Loucy (cell line): ENCODE measurements at regions not wholly inside any gene's neighbourhood (a gene's known extent, or its start where the extent isn't known, plus 50 kb on each side); places are given as distances from the start of the nearest gene placed in this dataset.
"Not testable (repeated sequence)": the region's sequence is repeated elsewhere in the genome, so short reads cannot be mapped to it uniquely, and the experiment has no call there.

Experiments used
- H2AFZ ChIP-seq: fragments of 200-600 bp; sonication (generic); 2 replicates; pipeline ENCODE4 v1.6.0; 2016; ENCODE audit warnings: antibody characterized with exemption, mild to moderate bottlenecking, low read length, moderate library complexity
- H3F3A ChIP-seq: fragments of 200-600 bp; 2 replicates; pipeline ENCODE4 v1.6.0; 2016; ENCODE audit warnings: antibody characterized with exemption, low read depth, mild to moderate bottlenecking
- H3K27me3 ChIP-seq: fragments of 200-600 bp; sonication (generic); 2 replicates; pipeline ENCODE4 v1.6.1; 2014; ENCODE audit warnings: low read length, mild to moderate bottlenecking; ENCODE audit not compliant: insufficient read depth, poor library complexity, severe bottlenecking
- H3K36me3 ChIP-seq: fragments of 200-600 bp; sonication (generic); 2 replicates; pipeline ENCODE4 v1.6.1; 2016; ENCODE audit warnings: low read length; ENCODE audit not compliant: insufficient read depth
- H3K4me1 ChIP-seq: fragments of 200-600 bp; sonication (generic); 2 replicates; pipeline ENCODE4 v1.5.1; 2014; ENCODE audit warnings: low read length, mild to moderate bottlenecking; ENCODE audit not compliant: insufficient read depth, poor library complexity, severe bottlenecking
- H3K4me2 ChIP-seq: fragments of 200-600 bp; sonication (generic); 2 replicates; pipeline ENCODE4 v1.6.0; 2014; ENCODE audit warnings: antibody characterized with exemption, low read length, low read depth, mild to moderate bottlenecking; ENCODE audit not compliant: poor library complexity, severe bottlenecking
- H3K4me3 ChIP-seq: fragments of 200-600 bp; sonication (generic); 2 replicates; pipeline ENCODE4 v1.5.1; 2014; ENCODE audit warnings: low read length, mild to moderate bottlenecking, mixed read lengths; ENCODE audit not compliant: poor library complexity, severe bottlenecking
- H3K79me2 ChIP-seq: fragments of 200-600 bp; sonication (generic); 2 replicates; pipeline ENCODE4 v1.6.1; 2014; ENCODE audit warnings: low read length; ENCODE audit not compliant: insufficient read depth
- H3K9ac ChIP-seq: fragments of 200-600 bp; sonication (generic); 2 replicates; pipeline ENCODE4 v1.6.0; 2014; ENCODE audit warnings: mild to moderate bottlenecking, low read depth, low read length, moderate library complexity; ENCODE audit not compliant: poor library complexity, severe bottlenecking
- H3K9me2 ChIP-seq: fragments of 200-600 bp; sonication (generic); replicated peaks from 2 replicates; pipeline ENCODE4 v1.6.1; 2016; ENCODE audit warnings: low read depth, low read length, mixed read lengths
- H3K9me3 ChIP-seq: fragments of 200-600 bp; sonication (generic); 2 replicates; pipeline ENCODE4 v1.6.1; 2014; ENCODE audit warnings: mild to moderate bottlenecking, antibody characterized with exemption, low read length, low read depth; ENCODE audit not compliant: insufficient read depth
- H4K20me1 ChIP-seq: fragments of 200-600 bp; sonication (generic); 2 replicates; pipeline ENCODE4 v1.6.0; 2014; ENCODE audit warnings: antibody characterized with exemption, low read length, mild to moderate bottlenecking; ENCODE audit not compliant: insufficient read depth, poor library complexity, severe bottlenecking
- EZH2phosphoT487 ChIP-seq: fragments of 200-600 bp; IDR thresholded peaks from 2 replicates; pipeline ENCODE4 v1.6.1; 2018; ENCODE audit warnings: antibody characterized with exemption, mild to moderate bottlenecking, moderate library complexity, borderline replicate concordance
- TF ChIP-seq, protein P1 (sequence below): fragments of 200-600 bp; sonication (generic); conservative IDR thresholded peaks from 2 replicates; pipeline ENCODE4 v1.5.1; 2014; ENCODE audit warnings: mild to moderate bottlenecking, antibody characterized with exemption, low read length

DNA sequence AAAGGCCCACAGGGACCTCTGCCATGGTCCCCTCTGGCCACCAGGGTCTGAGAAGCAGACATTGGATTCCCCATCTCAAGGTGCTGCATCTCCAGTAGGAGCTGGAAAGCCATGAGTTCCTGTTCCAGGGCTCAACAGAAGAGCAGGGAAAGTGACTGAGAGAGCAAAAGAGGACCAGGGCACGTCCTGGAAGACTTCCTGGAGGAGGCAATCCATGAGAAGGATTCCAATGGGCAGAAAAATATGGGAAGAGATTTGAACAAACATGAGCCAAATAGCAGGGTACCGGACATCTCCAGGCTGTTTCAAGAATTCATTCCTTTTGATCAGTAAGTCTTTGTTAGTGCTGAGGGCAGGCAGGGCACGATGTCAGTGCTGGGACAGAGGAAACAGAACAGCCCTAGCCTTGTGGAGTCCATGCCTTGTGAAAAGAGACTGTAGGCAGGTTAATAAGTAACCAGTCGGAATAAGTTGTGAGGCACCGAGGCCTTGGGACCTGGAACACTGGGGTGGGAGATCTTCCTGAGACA is 72.8 kb upstream of the TWIST2 start:
- H3K36me3 ChIP-seq, result no peaks in the 10 kb centered on the region
- TF ChIP-seq, protein P1, sequence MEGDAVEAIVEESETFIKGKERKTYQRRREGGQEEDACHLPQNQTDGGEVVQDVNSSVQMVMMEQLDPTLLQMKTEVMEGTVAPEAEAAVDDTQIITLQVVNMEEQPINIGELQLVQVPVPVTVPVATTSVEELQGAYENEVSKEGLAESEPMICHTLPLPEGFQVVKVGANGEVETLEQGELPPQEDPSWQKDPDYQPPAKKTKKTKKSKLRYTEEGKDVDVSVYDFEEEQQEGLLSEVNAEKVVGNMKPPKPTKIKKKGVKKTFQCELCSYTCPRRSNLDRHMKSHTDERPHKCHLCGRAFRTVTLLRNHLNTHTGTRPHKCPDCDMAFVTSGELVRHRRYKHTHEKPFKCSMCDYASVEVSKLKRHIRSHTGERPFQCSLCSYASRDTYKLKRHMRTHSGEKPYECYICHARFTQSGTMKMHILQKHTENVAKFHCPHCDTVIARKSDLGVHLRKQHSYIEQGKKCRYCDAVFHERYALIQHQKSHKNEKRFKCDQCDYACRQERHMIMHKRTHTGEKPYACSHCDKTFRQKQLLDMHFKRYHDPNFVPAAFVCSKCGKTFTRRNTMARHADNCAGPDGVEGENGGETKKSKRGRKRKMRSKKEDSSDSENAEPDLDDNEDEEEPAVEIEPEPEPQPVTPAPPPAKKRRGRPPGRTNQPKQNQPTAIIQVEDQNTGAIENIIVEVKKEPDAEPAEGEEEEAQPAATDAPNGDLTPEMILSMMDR, result no peak
- no peak for TF ChIP-seq EZH2phosphoT487
- peaks cover 4% of the 10 kb centered on the region; the same call in 1 of the 2 replicates for H3K9me3 ChIP-seq
- no peaks in the 10 kb centered on the region for H3K79me2 ChIP-seq
- no peaks in the 10 kb centered on the region for H3F3A ChIP-seq
- no peak overlapping the region for H3K4me2 ChIP-seq
- H3K27me3 ChIP-seq, result no peaks in the 10 kb centered on the region
- H3K9me2 ChIP-seq, result no peaks in the 10 kb centered on the region
- no peaks in the 10 kb centered on the region for H3K4me1 ChIP-seq
- H3K4me3 ChIP-seq, result no peak overlapping the region
- no peak overlapping the region for H3K9ac ChIP-seq
- no peak overlapping the region for H2AFZ ChIP-seq
- no peaks in the 10 kb centered on the region for H4K20me1 ChIP-seq

DNA sequence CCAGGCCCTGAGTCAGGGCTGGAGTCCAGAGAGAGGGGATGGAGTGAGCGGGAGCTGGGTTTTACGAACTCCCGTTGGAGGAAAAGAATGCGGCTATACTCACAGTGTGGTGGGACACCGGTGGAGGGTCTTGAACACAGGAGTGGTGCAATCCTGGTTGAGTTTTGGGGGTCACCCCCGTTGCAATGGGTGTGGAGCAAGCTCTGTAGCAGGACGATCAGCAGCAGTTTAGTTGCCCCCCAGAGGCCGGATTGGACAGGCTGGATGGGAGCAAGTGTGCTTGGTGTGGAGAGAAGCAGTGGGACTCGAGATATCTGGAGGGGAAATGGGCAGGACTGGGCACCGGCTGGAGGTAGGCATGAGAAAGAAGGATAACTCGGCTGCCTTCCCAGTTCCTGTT is 72.3 kb upstream of the TWIST2 start:
- Histone ChIP-seq H3F3A (no peaks in the 10 kb centered on the region), H4K20me1 (no peaks in the 10 kb centered on the region), H3K9me2 (no peaks in the 10 kb centered on the region), H3K27me3 (no peaks in the 10 kb centered on the region), H3K4me1 (no peaks in the 10 kb centered on the region), H3K9me3 (peaks cover 4% of the 10 kb centered on the region; the same call in 1 of the 2 replicates), H3K4me3 (no peak overlapping the region), H3K79me2 (no peaks in the 10 kb centered on the region), H3K36me3 (no peaks in the 10 kb centered on the region), H3K4me2 (no peak overlapping the region), H3K9ac (no peak overlapping the region), H2AFZ (no peak overlapping the region)
- TF ChIP-seq EZH2phosphoT487, result no peak
- TF ChIP-seq, protein P1, result no peak

DNA sequence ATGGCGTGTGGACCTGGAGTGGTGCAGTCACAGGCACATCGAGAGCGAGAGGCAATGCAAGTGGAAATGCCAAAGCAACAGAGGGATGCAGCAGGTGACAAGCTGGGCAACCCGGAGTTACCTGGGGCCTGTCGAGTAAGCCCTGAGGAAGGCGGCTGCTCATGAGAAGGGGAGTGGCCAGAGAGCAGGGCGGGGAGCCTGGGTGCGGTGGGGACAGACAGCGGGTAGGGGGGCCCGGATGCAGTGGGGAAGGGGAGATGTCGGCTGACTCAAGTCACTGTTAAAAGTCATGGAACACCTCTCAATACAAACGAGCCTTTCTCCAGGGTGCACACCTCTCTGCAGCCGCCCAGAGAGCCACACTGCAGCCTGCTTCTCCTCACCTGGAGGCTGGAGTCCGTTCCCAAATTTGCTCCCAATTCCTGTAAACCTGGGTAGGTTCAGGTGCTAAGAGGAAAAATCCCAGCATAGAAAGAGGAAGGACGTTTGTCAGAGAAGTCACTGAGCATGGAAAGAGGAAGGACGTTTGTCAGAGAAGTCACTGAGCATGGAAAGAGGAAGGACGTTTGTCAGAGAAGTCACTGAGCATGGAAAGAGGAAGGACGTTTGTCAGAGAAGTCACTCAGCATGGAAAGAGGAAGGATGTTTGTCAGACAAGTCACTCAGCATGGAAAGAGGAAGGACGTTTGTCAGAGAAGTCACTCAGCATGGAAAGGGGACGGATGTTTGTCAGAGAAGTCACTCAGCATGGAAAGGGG is 71.7 kb upstream of the TWIST2 start:
- Histone ChIP-seq H3K4me1 (no peaks in the 10 kb centered on the region), H3K4me2 (no peak overlapping the region), H3K9me3 (peaks cover 4% of the 10 kb centered on the region; the same call in 1 of the 2 replicates), H3K27me3 (no peaks in the 10 kb centered on the region), H3K9ac (no peak overlapping the region), H3K9me2 (no peaks in the 10 kb centered on the region), H3K4me3 (no peak overlapping the region), H2AFZ (peak overlapping the region; percentile 49; the same call in 1 of the 2 replicates), H4K20me1 (no peaks in the 10 kb centered on the region), H3F3A (no peaks in the 10 kb centered on the region), H3K36me3 (no peaks in the 10 kb centered on the region), H3K79me2 (no peaks in the 10 kb centered on the region)
- TF ChIP-seq, protein P1, result no peak
- TF ChIP-seq EZH2phosphoT487, result no peak

DNA sequence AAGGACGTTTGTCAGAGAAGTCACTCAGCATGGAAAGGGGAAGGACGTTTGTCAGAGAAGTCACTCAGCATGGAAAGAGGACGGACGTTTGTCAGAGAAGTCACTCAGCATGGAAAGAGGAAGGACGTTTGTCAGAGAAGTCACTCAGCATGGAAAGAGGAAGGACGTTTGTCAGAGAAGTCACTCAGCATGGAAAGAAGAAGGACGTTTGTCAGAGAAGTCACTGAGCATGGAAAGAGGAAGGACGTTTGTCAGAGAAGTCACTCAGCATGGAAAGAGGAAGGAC is 71.2 kb upstream of the TWIST2 start:
- not testable (repeated sequence) for H3K9me2 ChIP-seq, H3K4me1 ChIP-seq, H3K9ac ChIP-seq, H3F3A ChIP-seq, H3K27me3 ChIP-seq, H3K36me3 ChIP-seq, H3K79me2 ChIP-seq, H3K9me3 ChIP-seq, H3K4me2 ChIP-seq, H3K4me3 ChIP-seq, H4K20me1 ChIP-seq
- peak overlapping the region; percentile 49; the same call in 1 of the 2 replicates for H2AFZ ChIP-seq
